ENCODE measurements at regions not wholly inside any gene's neighbourhood (a gene's known extent, or its start where the extent isn't known, plus 50 kb on each side); places are given as distances from the start of the nearest gene placed in this dataset.

- intact Hi-C loops (cut with micrococcal nuclease), result no loop called here
Measured at GRCh38 chr5:128591598-128592455, 53.8 kb upstream of the FBN2 start.

GRCh38 chr5:128596071-128596470 is 58.0 kb upstream of the FBN2 start:
- intact Hi-C loops (cut with micrococcal nuclease), result no loop called here

- intact Hi-C loops (cut with micrococcal nuclease), result no loop called here
Measured at GRCh38 chr5:128597156-128597555, 59.1 kb upstream of the FBN2 start.

DNA sequence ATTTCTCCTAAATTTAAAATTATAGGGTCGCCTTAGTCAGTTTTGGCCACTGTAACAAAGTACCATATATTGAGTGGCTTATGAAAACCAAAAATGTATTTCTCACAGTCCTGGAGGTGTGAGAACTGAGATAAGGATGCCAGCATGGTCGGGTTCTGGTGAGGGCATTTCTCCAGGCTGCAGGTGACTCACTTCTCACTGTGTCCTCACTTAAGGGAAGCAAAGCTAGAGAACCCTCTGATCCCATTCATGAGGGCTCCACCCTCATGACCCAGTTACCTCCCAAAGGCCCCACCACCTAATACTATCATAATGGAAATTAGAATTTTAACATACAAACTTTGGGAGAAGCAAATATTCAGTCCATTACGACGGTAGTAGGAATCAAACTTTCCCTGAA is 75.1 kb upstream of the FBN2 start:
- intact Hi-C loops (cut with micrococcal nuclease), result no loop called here

GRCh38 chr5:128613766-128614165 is 75.7 kb upstream of the FBN2 start:
- intact Hi-C loops (cut with micrococcal nuclease), result no loop called here

- intact Hi-C loops (cut with micrococcal nuclease), result no loop called here
Measured at GRCh38 chr5:128615578-128615977, 77.5 kb upstream of the FBN2 start.

- intact Hi-C loops (cut with micrococcal nuclease), result no loop called here
Measured at GRCh38 chr5:128626536-128627090, 88.6 kb upstream of the FBN2 start.

DNA sequence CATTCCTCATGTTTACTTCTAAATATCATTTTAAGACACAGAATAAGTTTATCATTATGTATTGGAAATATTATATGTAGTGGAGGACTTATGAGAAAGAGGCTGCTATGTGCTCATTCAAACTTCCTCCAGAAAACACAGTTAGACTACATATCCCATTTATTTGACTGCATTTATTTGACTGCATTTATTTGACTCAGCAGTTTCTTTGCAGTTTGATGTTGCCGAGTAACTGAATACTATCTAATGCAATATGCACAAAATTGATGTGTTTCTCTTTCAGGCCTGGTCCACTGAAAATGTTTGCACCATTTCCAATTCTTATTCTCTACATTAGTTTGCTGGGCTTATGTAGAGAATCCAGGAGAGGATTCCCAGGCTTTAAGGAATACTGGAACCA is 89.9 kb upstream of the FBN2 start:
- intact Hi-C loops (cut with micrococcal nuclease), result no loop called here

DNA sequence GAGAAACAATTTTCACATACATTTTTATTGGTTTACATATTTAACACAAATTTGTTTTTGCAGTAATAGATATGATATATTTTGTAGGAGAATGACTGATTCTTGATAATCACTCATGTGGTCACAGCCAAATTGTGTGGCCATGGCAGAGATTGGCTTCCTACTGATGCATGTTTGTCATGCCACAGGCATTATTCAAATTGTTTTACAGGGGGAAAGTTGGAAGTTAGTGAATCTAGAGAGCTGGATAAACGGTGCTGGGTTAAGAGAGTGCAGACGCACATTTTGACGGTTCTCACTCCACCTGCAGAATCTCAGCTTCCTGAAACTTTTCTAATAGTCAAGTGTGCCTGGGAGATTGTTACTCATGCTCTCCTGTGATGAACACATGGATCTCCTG is 91.1 kb upstream of the FBN2 start:
- intact Hi-C loops (cut with micrococcal nuclease), result no loop called here

DNA sequence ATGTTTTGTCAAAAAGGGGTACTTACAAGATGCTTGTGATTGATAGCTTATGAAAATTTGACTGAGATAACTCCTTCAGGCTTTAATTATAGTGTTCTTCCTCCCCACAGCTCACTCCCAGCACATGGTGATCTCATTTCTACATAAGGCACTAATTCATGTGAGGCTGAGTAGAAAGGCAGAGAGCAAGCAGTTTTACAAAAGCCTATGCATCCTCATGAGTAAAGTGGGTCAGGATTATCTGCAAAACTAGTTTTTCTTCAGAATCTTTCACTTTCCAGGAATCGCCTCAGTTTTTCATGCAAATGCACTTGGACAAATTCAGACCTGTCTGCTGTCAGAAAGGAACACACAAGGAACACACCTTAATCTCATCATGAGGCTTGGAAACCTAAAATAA is 92.1 kb upstream of the FBN2 start:
- intact Hi-C loops (cut with micrococcal nuclease), result no loop called here

- intact Hi-C loops (cut with micrococcal nuclease), result no loop called here
Measured at GRCh38 chr5:128631771-128632170, 93.7 kb upstream of the FBN2 start.

DNA sequence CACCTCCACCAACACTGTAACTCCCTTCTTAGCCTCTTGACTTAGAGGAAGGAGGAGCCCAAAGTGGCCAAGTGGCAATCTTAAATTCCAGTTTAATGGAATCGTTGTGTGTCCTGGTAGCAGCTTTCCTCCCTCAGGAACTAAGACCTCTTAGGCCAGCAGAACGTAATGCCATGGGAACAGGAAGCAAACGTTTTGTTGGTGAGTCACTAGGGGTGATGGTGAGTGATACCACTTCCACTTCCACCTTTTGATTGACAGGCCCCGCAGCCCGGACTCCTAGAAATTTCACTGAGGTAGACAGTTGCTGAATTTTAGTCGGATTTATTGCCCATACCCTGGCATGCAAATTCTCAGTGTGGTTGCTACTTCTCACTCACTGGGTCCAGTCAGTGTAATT is 94.2 kb upstream of the FBN2 start:
- intact Hi-C loops (cut with micrococcal nuclease), result no loop called here

GRCh38 chr5:128633901-128634300 is 95.9 kb upstream of the FBN2 start:
- intact Hi-C loops (cut with micrococcal nuclease), result no loop called here

DNA sequence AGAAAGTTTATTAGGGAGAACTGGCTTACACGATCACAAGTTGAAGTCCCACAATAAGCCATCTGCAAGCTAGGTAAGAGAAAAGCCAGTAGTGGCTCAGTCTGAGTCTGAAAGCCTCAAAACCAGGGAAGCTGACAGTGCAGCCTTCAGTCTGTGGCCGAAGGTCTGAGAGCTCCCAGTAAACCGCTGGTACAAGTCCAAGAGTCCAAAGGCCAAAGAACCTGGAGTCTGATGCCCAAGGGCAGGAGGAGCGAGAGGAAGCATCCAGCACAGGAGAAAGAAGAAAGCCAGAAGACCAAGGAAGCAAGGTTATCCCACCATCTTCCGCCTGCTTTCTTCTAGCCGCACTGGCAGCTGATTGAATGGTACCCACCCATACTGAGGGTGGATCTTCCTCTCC is 97.3 kb upstream of the FBN2 start:
- intact Hi-C loops (cut with micrococcal nuclease), result no loop called here

- intact Hi-C loops (cut with micrococcal nuclease), result no loop called here
Measured at GRCh38 chr5:128636361-128636760, 98.3 kb upstream of the FBN2 start.

DNA sequence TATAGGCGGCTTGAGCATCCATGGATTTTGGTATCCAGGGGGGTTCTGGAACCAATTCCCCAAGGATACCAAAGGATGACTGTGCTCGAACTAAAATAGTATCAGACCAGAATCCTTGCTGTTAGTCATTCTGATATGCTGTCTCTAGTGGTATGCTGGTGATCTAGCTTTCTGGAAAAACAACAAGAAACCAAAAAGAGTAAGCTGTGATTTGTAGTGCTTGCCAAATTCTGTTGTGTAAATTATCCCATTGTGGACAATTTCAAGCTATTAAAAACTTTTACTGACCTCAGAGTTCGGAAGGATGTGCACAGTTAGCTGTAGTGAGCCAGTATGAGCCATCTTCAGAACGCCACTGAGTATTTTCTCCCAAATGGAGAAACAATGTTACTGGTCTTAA is 99.0 kb upstream of the FBN2 start:
- intact Hi-C loops (cut with micrococcal nuclease), result no loop called here

DNA sequence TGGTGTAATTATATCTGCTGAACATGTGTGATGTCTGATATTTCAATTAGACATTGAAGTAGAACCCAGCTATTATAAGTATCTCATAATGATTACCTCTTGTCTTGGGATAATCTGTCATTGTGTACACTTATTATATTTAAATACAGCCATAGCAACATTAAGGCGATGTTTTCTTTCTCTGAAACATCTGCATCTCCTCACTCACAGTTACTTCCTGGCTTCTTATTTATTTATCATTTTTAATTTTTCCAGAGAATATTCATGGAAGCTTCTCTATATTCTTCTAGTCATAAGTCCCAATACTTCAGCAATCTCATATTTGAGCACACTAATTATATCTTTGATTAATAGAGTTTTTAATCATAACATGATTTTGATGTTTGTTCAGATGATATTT is 103.8 kb upstream of the FBN2 start:
- intact Hi-C loops (cut with micrococcal nuclease), result no loop called here

GRCh38 chr5:128644863-128645262 is 106.8 kb upstream of the FBN2 start:
- intact Hi-C loops (cut with micrococcal nuclease), result no loop called here

DNA sequence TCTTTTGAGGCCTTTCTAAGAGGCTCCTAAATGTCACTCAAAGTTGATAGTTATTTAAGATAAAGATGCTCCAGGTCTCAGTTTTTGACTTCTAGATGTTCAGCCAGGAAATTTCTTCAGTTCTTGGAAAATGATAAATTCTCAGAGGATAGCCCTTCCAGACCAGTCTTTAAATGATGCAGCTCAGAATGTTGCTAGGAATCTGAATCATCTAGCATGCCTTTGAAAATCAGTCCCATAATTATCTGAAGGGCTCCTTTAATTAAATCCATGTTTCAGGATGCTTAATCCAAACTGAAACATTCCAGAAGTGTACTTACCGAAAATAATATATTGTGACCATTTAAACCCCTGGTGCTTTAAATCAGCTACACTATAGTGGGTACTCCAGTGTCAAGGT is 107.5 kb upstream of the FBN2 start:
- intact Hi-C loops (cut with micrococcal nuclease), result no loop called here

DNA sequence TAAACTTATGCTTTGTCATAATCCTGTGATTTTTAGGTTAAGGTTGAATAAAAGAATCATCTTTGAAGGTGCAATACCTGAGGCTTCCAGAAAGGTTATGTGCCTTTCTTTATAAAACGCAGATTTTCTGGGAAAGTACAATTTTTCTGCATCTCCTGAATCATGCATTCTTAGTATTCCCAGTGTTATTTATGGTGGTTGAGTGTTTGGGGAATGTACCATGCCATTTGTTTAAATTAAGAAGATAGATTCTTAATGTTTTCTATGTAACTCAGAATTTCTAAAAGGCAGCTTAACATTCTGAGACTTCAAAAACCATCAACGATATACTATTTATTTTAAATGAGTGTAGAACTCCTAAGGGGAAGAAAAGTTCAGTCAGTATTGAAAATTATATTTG is 108.1 kb upstream of the FBN2 start:
- intact Hi-C loops (cut with micrococcal nuclease), result no loop called here

DNA sequence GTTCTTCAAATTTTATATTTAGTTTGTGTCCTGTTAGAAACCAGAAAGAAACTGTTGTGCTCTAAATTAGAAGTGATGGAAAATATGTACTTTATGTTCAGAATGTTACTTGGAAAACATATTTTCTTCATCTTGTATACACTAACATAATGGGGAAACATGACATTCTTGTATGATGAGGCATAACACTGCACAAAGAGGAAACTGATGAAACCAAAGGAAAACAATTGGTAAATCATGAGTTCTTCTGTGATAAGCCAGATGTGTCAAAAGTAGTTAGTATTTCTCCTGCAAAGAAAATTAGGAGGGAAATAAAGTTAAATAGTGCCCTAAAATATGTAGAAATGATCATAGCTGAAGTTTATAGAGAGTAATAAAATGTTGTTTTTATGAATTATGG is 111.1 kb upstream of the FBN2 start:
- intact Hi-C loops (cut with micrococcal nuclease), result no loop called here

DNA sequence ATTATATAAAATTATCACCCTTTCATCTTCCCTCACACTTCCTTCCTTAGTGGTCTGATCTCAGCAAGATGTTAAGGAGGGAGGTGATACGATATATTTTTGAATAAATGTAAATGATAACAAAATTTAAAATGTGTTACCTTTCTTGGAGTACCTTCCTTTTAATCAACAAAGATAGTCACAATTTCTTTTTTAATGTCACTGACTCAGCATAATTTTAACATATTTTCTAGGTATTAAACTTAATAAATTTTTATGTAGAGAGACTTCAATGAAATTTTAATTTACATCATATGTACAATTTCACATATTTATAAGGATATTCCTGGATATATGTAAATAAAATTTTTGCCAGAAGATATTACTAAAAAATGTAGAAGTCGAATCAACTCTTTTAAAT is 125.0 kb upstream of the FBN2 start:
- intact Hi-C loops (cut with micrococcal nuclease), result no loop called here

DNA sequence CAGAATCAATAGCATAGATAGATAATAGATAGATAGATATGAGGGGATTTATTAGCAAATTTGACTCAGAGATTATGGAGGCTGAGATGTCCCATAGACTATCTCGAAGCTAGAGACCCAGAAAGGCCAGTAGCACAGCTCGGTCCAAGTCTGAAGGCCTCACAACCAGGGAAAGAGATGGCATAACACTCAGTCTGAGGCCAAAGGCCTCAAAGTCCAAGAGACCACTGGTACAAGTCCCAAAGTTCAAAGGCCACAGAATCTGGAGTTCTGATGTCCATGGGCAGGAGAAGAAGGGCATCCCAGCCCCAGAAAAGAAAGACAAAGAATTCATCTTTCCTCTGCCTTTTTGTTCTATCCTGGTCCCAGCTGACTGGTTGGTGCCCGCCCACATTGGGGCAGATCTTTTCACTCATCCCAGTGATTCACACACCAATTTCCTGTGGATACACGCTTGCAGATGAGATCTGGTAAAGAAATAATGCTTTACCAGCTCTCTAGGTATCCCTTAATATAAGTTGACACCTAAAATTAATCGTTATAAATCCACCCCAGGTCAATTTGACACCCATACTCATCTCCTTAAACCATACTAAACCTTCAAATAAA is 127.8 kb upstream of the FBN2 start:
- intact Hi-C loops (cut with micrococcal nuclease), result no loop called here
